AG04450 (cell line): ENCODE measurements at regions not wholly inside any gene's neighbourhood (a gene's known extent, or its start where the extent isn't known, plus 50 kb on each side); places are given as distances from the start of the nearest gene placed in this dataset.

Experiments used
- CTCF ChIA-PET: fragments of 300-600, 350-600 bp; formaldehyde crosslinking; extraction: SDS; loops from one replicate; lab custom pipeline; 2022; ENCODE audit warnings: antibody characterized with exemption, inconsistent platforms; lab: Charles Lee
- POLR2A ChIA-PET: fragments of 350-600 bp; formaldehyde crosslinking; extraction: SDS; loops from one replicate; lab custom pipeline; 2021; ENCODE audit warnings: antibody characterized with exemption, inconsistent platforms; lab: Yijun Ruan, JAX
- DNase-seq: peaks from one replicate; pipeline ENCODE4 v3.0.0-alpha.2; 2011; ENCODE audit warnings: low read depth, low spot score
- H3K27ac ChIP-seq: one replicate; pipeline ENCODE4 v1.5.1; 2012; ENCODE audit warnings: low read depth, low read length, control low read depth
- H3K27me3 ChIP-seq: one replicate; pipeline ENCODE4 v1.6.0; 2012; ENCODE audit warnings: low read length; ENCODE audit not compliant: control insufficient read depth, insufficient read depth
- H3K4me3 ChIP-seq: 2 replicates; pipeline ENCODE4 v1.5.1; 2011; ENCODE audit warnings: mild to moderate bottlenecking, low read depth, low read length, control low read depth
- H3K9me3 ChIP-seq: 2 replicates; pipeline ENCODE4 v1.5.1; 2012; ENCODE audit warnings: low read length; ENCODE audit not compliant: control insufficient read depth, insufficient read depth
- CTCF ChIP-seq: IDR thresholded peaks from 2 replicates; pipeline ENCODE4 v1.5.1; 2011; ENCODE audit warnings: low read depth, low read length, control low read depth, inconsistent platforms

GRCh38 chr3:10614168-10614567, 108.8 kb upstream of the ATP2B2 start:
- no peak overlapping the region for H3K4me3 ChIP-seq
- CTCF ChIA-PET, result no interaction called here
- TF ChIP-seq CTCF, result no peak
- peaks cover 6% of the 10 kb centered on the region for H3K9me3 ChIP-seq
- POLR2A ChIA-PET, result no interaction called here
- DNase-seq, result no peak
- H3K27ac ChIP-seq, result no peak overlapping the region
- H3K27me3 ChIP-seq, result peaks cover 8% of the 10 kb centered on the region

GRCh38 chr3:10615715-10616114, 110.3 kb upstream of the ATP2B2 start:
- DNase-seq, result no peak
- POLR2A ChIA-PET, result no interaction called here
- no peak for TF ChIP-seq CTCF
- Histone ChIP-seq H3K4me3 (no peak overlapping the region), H3K27me3 (peaks cover 14% of the 10 kb centered on the region), H3K27ac (no peak overlapping the region), H3K9me3 (peaks cover 6% of the 10 kb centered on the region)
- CTCF ChIA-PET, result no interaction called here

GRCh38 chr3:10616321-10616720, 110.9 kb upstream of the ATP2B2 start:
- no peak for TF ChIP-seq CTCF
- H3K9me3 ChIP-seq, result peaks cover 6% of the 10 kb centered on the region
- peaks cover 16% of the 10 kb centered on the region for H3K27me3 ChIP-seq
- no peak overlapping the region for H3K27ac ChIP-seq
- no peak overlapping the region for H3K4me3 ChIP-seq
- CTCF ChIA-PET, result no interaction called here
- no peak for DNase-seq
- POLR2A ChIA-PET, result no interaction called here

- no peak overlapping the region for H3K4me3 ChIP-seq
- no peaks in the 10 kb centered on the region for H3K9me3 ChIP-seq
- no peak for TF ChIP-seq CTCF
- H3K27me3 ChIP-seq, result peaks cover 16% of the 10 kb centered on the region
- no peak for DNase-seq
- H3K27ac ChIP-seq, result no peak overlapping the region
- ChIA-PET POLR2A (no interaction called here), CTCF (no interaction called here)
These were observed 114.8 kb upstream of the ATP2B2 start for GRCh38 chr3:10619989-10620832.

- Histone ChIP-seq H3K9me3 (no peaks in the 10 kb centered on the region), H3K27ac (no peak overlapping the region), H3K4me3 (no peak overlapping the region), H3K27me3 (peaks cover 16% of the 10 kb centered on the region)
- no peak for TF ChIP-seq CTCF
- CTCF ChIA-PET, result no interaction called here
- POLR2A ChIA-PET, result no interaction called here
- no peak for DNase-seq
These were observed 115.4 kb upstream of the ATP2B2 start for GRCh38 chr3:10620833-10621082.
